Ovary (tissue), 3 donors: ENCODE measurements at regions not wholly inside any gene's neighbourhood (a gene's known extent, or its start where the extent isn't known, plus 50 kb on each side); places are given as distances from the start of the nearest gene placed in this dataset.

Source experiments
- EP300 ChIP-seq: sonication (generic); formaldehyde crosslinking; IDR thresholded peaks from one replicate; pipeline ENCODE4 v1.6.1; 2017; ENCODE audit warnings: antibody characterized with exemption
- POLR2A ChIP-seq: fragments of 450-650 bp; IDR thresholded peaks from one replicate; pipeline ENCODE4 v1.6.1; 2017; ENCODE audit warnings: antibody characterized with exemption, mild to moderate bottlenecking, moderate library complexity
- TF ChIP-seq, protein P1 (sequence below), 3 donors: fragments of 450-650 bp in 2 of 3; fragments of 200-600 bp in 1 of 3; IDR thresholded peaks; one replicate each; pipeline versions ENCODE4 v1.5.1 to v1.8.0; 2016 to 2022; ENCODE audit warnings: antibody characterized with exemption in 3 of 3, mild to moderate bottlenecking in 1 of 3
- donor health status: DM: no; HTN: no; CAD: no.

- TF ChIP-seq, protein P1, sequence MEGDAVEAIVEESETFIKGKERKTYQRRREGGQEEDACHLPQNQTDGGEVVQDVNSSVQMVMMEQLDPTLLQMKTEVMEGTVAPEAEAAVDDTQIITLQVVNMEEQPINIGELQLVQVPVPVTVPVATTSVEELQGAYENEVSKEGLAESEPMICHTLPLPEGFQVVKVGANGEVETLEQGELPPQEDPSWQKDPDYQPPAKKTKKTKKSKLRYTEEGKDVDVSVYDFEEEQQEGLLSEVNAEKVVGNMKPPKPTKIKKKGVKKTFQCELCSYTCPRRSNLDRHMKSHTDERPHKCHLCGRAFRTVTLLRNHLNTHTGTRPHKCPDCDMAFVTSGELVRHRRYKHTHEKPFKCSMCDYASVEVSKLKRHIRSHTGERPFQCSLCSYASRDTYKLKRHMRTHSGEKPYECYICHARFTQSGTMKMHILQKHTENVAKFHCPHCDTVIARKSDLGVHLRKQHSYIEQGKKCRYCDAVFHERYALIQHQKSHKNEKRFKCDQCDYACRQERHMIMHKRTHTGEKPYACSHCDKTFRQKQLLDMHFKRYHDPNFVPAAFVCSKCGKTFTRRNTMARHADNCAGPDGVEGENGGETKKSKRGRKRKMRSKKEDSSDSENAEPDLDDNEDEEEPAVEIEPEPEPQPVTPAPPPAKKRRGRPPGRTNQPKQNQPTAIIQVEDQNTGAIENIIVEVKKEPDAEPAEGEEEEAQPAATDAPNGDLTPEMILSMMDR (IDR thresholded peaks at IDR 0.05), result no peak
- no peak for TF ChIP-seq EP300
- TF ChIP-seq POLR2A, result no peak
These were observed 98.7 kb downstream of the BBS10 start for GRCh38 chr12:76249501-76249900.
